Right cardiac atrium (tissue), 5 donors: ENCODE measurements at regions not wholly inside any gene's neighbourhood (a gene's known extent, or its start where the extent isn't known, plus 50 kb on each side); places are given as distances from the start of the nearest gene placed in this dataset.

ENCODE experiments used
- ATAC-seq, 2 donors: fragments of 200-7000 bp; cut with Tn5 transposase; one replicate each; pipeline versions ENCODE4 v1.8.0 to v1.9.1; 2020; ENCODE audit warnings: moderate library complexity in 2 of 2, mild to moderate bottlenecking in 1 of 2
- DNase-seq, 3 donors: peaks; one replicate each; pipeline ENCODE4 v3.0.0-alpha.2; 2020
- H3K27ac ChIP-seq: one replicate; pipeline ENCODE4 v1.5.1; 2013; ENCODE audit warnings: mild to moderate bottlenecking, low read length, control low read depth, moderate library complexity
- H3K27me3 ChIP-seq: one replicate; pipeline ENCODE4 v1.6.1; 2013; ENCODE audit not compliant: control insufficient read depth, insufficient read depth
- H3K4me1 ChIP-seq: one replicate; pipeline ENCODE4 v1.6.1; 2013; ENCODE audit warnings: low read length; ENCODE audit not compliant: control insufficient read depth, insufficient read depth
- H3K4me3 ChIP-seq: one replicate; pipeline ENCODE4 v1.5.1; 2013; ENCODE audit warnings: low read length, control low read depth
- H3K9me3 ChIP-seq: one replicate; pipeline ENCODE4 v1.6.1; 2013; ENCODE audit warnings: low read length; ENCODE audit not compliant: control insufficient read depth
- WGBS: extraction: QIAGEN DNeasy Blood & Tissue Kit; methylation state at CpG from one replicate; pipeline ENCODE4 v1.1.7; 2013; 5-methylcytosine and 5-hydroxymethylcytosine counted together
- intact Hi-C, 4 donors: fragments of 100-400 bp; cut with DNase I; formaldehyde crosslinking; loops; one replicate each; pipeline versions ENCODE4 v1.11.0 to v1.14.0; 2022 to 2023
- donor health status: healthy with polysubstance abuse.
- donor health status: DM: no; HTN: yes; CAD: no.
- donor health status: DM: no; HTN: no; CAD: no.
- donor health status: DM: no; HTN: yes; CAD: no; lungs with severe emphysema.
- donor health status: DM: yes; HTN: yes; CAD: no.

GRCh38 chr13:44165889-44166496 lies 207.6 kb upstream of the SERP2 start:
- ATAC-seq (no peak), DNase-seq (no peak)
- intact Hi-C loops = no loop called here
- WGBS = 84% methylated on average over 7 of the region's 7 CpGs
- Histone ChIP-seq H3K4me1 (no peaks in the 10 kb centered on the region), H3K9me3 (no peaks in the 10 kb centered on the region), H3K4me3 (no peak overlapping the region), H3K27me3 (no peaks in the 10 kb centered on the region), H3K27ac (no peak overlapping the region)

- WGBS = 89% methylated on average over 2 of the region's 2 CpGs
- Histone ChIP-seq H3K4me3 (no peak overlapping the region), H3K27ac (no peak overlapping the region), H3K9me3 (no peaks in the 10 kb centered on the region), H3K27me3 (no peaks in the 10 kb centered on the region), H3K4me1 (peaks cover under 1% of the 10 kb centered on the region)
- ATAC-seq = no peak
- no peak for DNase-seq
- intact Hi-C loops = no loop called here
These were observed 204.4 kb upstream of the SERP2 start for GRCh38 chr13:44169018-44169911.

- Histone ChIP-seq H3K27ac (no peak overlapping the region), H3K27me3 (no peaks in the 10 kb centered on the region), H3K9me3 (no peaks in the 10 kb centered on the region), H3K4me1 (peaks cover 12% of the 10 kb centered on the region), H3K4me3 (no peak overlapping the region)
- intact Hi-C loops = no loop called here
- DNase-seq (no peak), ATAC-seq (no peak)
- WGBS = 80% methylated on average over 1 of the region's 1 CpG
These were observed 202.9 kb upstream of the SERP2 start for GRCh38 chr13:44170731-44171130.

GRCh38 chr13:44171156-44171555 lies 202.5 kb upstream of the SERP2 start:
- 86% methylated on average over 1 of the region's 1 CpG for WGBS
- no peaks in the 10 kb centered on the region for H3K27me3 ChIP-seq
- no peaks in the 10 kb centered on the region for H3K9me3 ChIP-seq
- DNase-seq (no peak), ATAC-seq (no peak)
- H3K27ac ChIP-seq = no peak overlapping the region
- no peak overlapping the region for H3K4me3 ChIP-seq
- H3K4me1 ChIP-seq = peaks cover 12% of the 10 kb centered on the region
- intact Hi-C loops = no loop called here

DNA sequence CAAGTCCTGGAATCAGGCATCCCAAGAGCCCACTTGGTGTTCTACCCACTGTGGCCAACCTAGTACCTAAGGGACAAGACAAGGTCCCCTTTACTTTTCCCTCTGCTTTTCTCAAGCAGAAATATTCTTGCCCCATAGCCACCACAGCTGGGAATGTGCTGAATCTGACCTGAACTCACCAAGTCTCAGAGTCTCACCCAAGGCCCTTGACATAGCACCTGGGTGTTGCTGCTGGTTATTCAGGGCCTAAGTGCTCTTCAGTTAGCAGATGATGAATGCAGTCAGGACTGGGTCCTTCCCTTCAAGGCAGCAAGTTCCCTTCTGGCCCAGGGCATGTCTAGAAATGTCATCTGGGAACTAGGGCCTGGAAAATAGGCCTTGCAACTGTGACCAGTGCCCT lies 201.8 kb upstream of the SERP2 start:
- H3K4me1 ChIP-seq = peaks cover 12% of the 10 kb centered on the region
- intact Hi-C loops = no loop called here
- H3K27ac ChIP-seq = no peak overlapping the region
- no peak for DNase-seq
- no peaks in the 10 kb centered on the region for H3K27me3 ChIP-seq
- no peak for ATAC-seq
- no peaks in the 10 kb centered on the region for H3K9me3 ChIP-seq
- no peak overlapping the region for H3K4me3 ChIP-seq

- DNase-seq (no peak), ATAC-seq (no peak)
- peaks cover 12% of the 10 kb centered on the region for H3K4me1 ChIP-seq
- intact Hi-C loops = no loop called here
- H3K27me3 ChIP-seq = no peaks in the 10 kb centered on the region
- no peak overlapping the region for H3K4me3 ChIP-seq
- H3K9me3 ChIP-seq = no peaks in the 10 kb centered on the region
- WGBS = 83% methylated on average over 4 of the region's 4 CpGs
- no peak overlapping the region for H3K27ac ChIP-seq
These were observed 201.3 kb upstream of the SERP2 start for GRCh38 chr13:44172281-44172810.

- H3K4me1 ChIP-seq = peaks cover 12% of the 10 kb centered on the region
- H3K27ac ChIP-seq = peak overlapping the region; percentile 72
- WGBS = 35% methylated on average over 3 of the region's 3 CpGs
- peak in 2 of 3 donors; percentile 62 to 71 for DNase-seq
- no peaks in the 10 kb centered on the region for H3K9me3 ChIP-seq
- peak; percentile 84 to 89 for ATAC-seq
- H3K27me3 ChIP-seq = no peaks in the 10 kb centered on the region
- intact Hi-C loops = no loop called here
- H3K4me3 ChIP-seq = no peak overlapping the region
These were observed 198.7 kb upstream of the SERP2 start for GRCh38 chr13:44174769-44175425.

DNA sequence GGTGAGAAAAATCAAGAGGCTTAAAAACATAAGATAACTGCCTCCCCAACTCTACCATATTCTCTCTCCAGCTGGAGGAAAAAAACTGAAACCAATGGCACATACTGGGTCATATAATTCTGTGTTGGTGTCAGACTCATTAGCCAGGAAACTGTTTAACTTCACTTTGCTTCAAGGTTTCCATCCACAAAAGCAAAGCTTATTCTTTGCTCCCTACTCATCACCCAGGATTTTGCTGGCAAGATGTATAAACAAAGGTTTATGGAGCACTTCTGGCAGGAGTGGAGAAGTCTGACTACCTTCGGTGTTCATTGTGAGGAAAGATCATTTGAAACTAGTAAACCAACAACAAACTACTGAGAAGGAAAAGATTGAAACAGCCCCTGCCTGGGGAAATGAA lies 197.5 kb upstream of the SERP2 start:
- Histone ChIP-seq H3K27ac (no peak overlapping the region), H3K27me3 (no peaks in the 10 kb centered on the region), H3K4me1 (peaks cover 12% of the 10 kb centered on the region), H3K9me3 (no peaks in the 10 kb centered on the region), H3K4me3 (no peak overlapping the region)
- intact Hi-C loops = no loop called here
- DNase-seq (no peak), ATAC-seq (no peak)
- no CpG with 5 or more reads among the region's 1 CpG for WGBS

GRCh38 chr13:44180876-44181536 lies 192.6 kb upstream of the SERP2 start:
- H3K27me3 ChIP-seq = no peaks in the 10 kb centered on the region
- WGBS = 91% methylated on average over 8 of the region's 8 CpGs
- intact Hi-C loops = no loop called here
- no peaks in the 10 kb centered on the region for H3K4me1 ChIP-seq
- no peaks in the 10 kb centered on the region for H3K9me3 ChIP-seq
- H3K4me3 ChIP-seq = no peak overlapping the region
- DNase-seq = no peak
- no peak overlapping the region for H3K27ac ChIP-seq
- no peak for ATAC-seq

DNA sequence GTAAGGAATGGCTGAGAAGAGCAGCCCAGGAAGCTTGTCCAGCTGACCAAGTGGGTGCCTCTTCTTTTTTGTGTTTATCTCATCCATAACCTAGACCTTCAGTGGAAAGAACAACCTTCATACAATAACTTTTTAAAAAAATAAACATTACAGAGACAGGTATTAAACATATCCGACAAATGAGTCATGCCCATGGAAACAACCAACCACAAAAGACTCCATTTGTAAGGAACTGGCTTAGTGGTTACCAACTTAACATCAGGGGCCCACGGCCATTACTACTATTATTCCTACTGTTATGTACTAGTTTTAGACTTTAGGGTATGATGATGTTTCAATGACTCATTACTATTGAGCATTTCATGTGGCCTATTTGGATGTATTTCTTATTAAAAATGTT lies 191.7 kb upstream of the SERP2 start:
- Histone ChIP-seq H3K27ac (no peak overlapping the region), H3K27me3 (no peaks in the 10 kb centered on the region), H3K4me3 (no peak overlapping the region), H3K4me1 (no peaks in the 10 kb centered on the region), H3K9me3 (no peaks in the 10 kb centered on the region)
- intact Hi-C loops = no loop called here
- 95% methylated on average over 2 of the region's 2 CpGs for WGBS
- no peak for ATAC-seq
- DNase-seq = no peak

- intact Hi-C loops = no loop called here
- no peak for DNase-seq
- H3K27me3 ChIP-seq = no peaks in the 10 kb centered on the region
- no peaks in the 10 kb centered on the region for H3K4me1 ChIP-seq
- H3K27ac ChIP-seq = no peak overlapping the region
- ATAC-seq = no peak
- WGBS = 45% methylated on average over 1 of the region's 1 CpG
- no peak overlapping the region for H3K4me3 ChIP-seq
- H3K9me3 ChIP-seq = no peaks in the 10 kb centered on the region
These were observed 188.9 kb upstream of the SERP2 start for GRCh38 chr13:44184740-44185139.
